Kidney epithelial cell (primary cell): ENCODE measurements at regions not wholly inside any gene's neighbourhood (a gene's known extent, or its start where the extent isn't known, plus 50 kb on each side); places are given as distances from the start of the nearest gene placed in this dataset.

Experiments
- DNase-seq: peaks from one replicate; pipeline ENCODE4 v3.0.0-alpha.2; 2010; ENCODE audit warnings: low read depth
- H3K27me3 ChIP-seq: 2 replicates; pipeline ENCODE4 v1.6.0; 2011; ENCODE audit warnings: low read length; ENCODE audit not compliant: control insufficient read depth, insufficient read depth
- H3K36me3 ChIP-seq: 2 replicates; pipeline ENCODE4 v1.5.1; 2011; ENCODE audit warnings: low read length; ENCODE audit not compliant: control insufficient read depth, insufficient read depth
- H3K4me3 ChIP-seq: 2 replicates; pipeline ENCODE4 v1.5.1; 2011; ENCODE audit warnings: low read depth, mild to moderate bottlenecking, control low read depth, low read length
- CTCF ChIP-seq: IDR thresholded peaks from 2 replicates; pipeline ENCODE4 v1.5.1; 2011; ENCODE audit warnings: mild to moderate bottlenecking, moderate library complexity, low read length, control low read depth, inconsistent platforms; ENCODE audit not compliant: insufficient read depth, poor library complexity, severe bottlenecking

- no peak for DNase-seq
- no peaks in the 10 kb centered on the region for H3K36me3 ChIP-seq
- H3K27me3 ChIP-seq: peaks cover 24% of the 10 kb centered on the region
- H3K4me3 ChIP-seq: no peak overlapping the region
- TF ChIP-seq CTCF: no peak
Measured at GRCh38 chr16:6023449-6023848, 925.9 kb upstream of the EEF2KMT start.

GRCh38 chr16:6021276-6021943 lies 923.8 kb upstream of the EEF2KMT start:
- no peak for TF ChIP-seq CTCF
- Histone ChIP-seq H3K36me3 (no peaks in the 10 kb centered on the region), H3K4me3 (no peak overlapping the region), H3K27me3 (peaks cover 32% of the 10 kb centered on the region)
- DNase-seq: no peak

GRCh38 chr16:6020162-6020985 lies 922.8 kb upstream of the EEF2KMT start:
- H3K27me3 ChIP-seq: peaks cover 32% of the 10 kb centered on the region
- no peak for DNase-seq
- TF ChIP-seq CTCF: no peak
- no peak overlapping the region for H3K4me3 ChIP-seq
- no peaks in the 10 kb centered on the region for H3K36me3 ChIP-seq

- TF ChIP-seq CTCF: no peak
- Histone ChIP-seq H3K4me3 (no peak overlapping the region), H3K36me3 (no peaks in the 10 kb centered on the region), H3K27me3 (peaks cover 32% of the 10 kb centered on the region)
- DNase-seq: no peak
Measured at GRCh38 chr16:6019490-6019991, 921.9 kb upstream of the EEF2KMT start.

GRCh38 chr16:6018848-6019489 lies 921.4 kb upstream of the EEF2KMT start:
- Histone ChIP-seq H3K36me3 (no peaks in the 10 kb centered on the region), H3K4me3 (no peak overlapping the region), H3K27me3 (peaks cover 32% of the 10 kb centered on the region)
- TF ChIP-seq CTCF: no peak
- DNase-seq: no peak
